KMS-11 (cell line): ENCODE measurements at regions not wholly inside any gene's neighbourhood (a gene's known extent, or its start where the extent isn't known, plus 50 kb on each side); places are given as distances from the start of the nearest gene placed in this dataset.

ENCODE experiments used
- H2AFZ ChIP-seq: fragments of 200-600 bp; sonication (generic); 2 replicates; pipeline ENCODE4 v1.6.1; 2016; ENCODE audit warnings: antibody characterized with exemption, mixed run types, low read depth
- H3K27ac ChIP-seq: fragments of 200-600 bp; sonication (generic); 2 replicates; pipeline ENCODE4 v1.6.1; 2016; ENCODE audit warnings: mild to moderate bottlenecking, mixed run types
- H3K27me3 ChIP-seq: fragments of 200-600 bp; sonication (generic); 2 replicates; pipeline ENCODE4 v1.6.1; 2017; ENCODE audit warnings: mild to moderate bottlenecking, low read depth, mixed run types, moderate library complexity; ENCODE audit not compliant: insufficient read depth
- H3K36me3 ChIP-seq: fragments of 200-600 bp; sonication (generic); 2 replicates; pipeline ENCODE4 v1.6.1; 2017; ENCODE audit warnings: mild to moderate bottlenecking, mixed run types; ENCODE audit not compliant: insufficient read depth
- H3K4me1 ChIP-seq: fragments of 200-600 bp; sonication (generic); 2 replicates; pipeline ENCODE4 v1.6.1; 2016; ENCODE audit warnings: mild to moderate bottlenecking, low read depth, mixed run types; ENCODE audit not compliant: poor library complexity, severe bottlenecking
- H3K4me2 ChIP-seq: fragments of 200-600 bp; sonication (generic); 2 replicates; pipeline ENCODE4 v1.7.0; 2016; ENCODE audit warnings: mild to moderate bottlenecking, mixed run types
- H3K4me3 ChIP-seq: fragments of 200-600 bp; sonication (generic); IDR thresholded peaks from 2 replicates; pipeline ENCODE4 v1.6.1; 2017; ENCODE audit warnings: low read depth, low read length, mixed read lengths; ENCODE audit not compliant: insufficient read depth
- H3K79me2 ChIP-seq: fragments of 200-600 bp; sonication (generic); 2 replicates; pipeline ENCODE4 v1.6.1; 2016; ENCODE audit warnings: low read depth, mixed run types; ENCODE audit not compliant: insufficient read depth
- H3K9ac ChIP-seq: fragments of 200-600 bp; sonication (generic); 2 replicates; pipeline ENCODE4 v1.6.1; 2016; ENCODE audit warnings: mild to moderate bottlenecking, mixed run types
- H4K20me1 ChIP-seq: fragments of 200-600 bp; sonication (generic); 2 replicates; pipeline ENCODE4 v1.6.1; 2016; ENCODE audit warnings: mild to moderate bottlenecking, mixed run types; ENCODE audit not compliant: insufficient read depth
- TF ChIP-seq, protein P1 (sequence below): fragments of 200-600 bp; sonication (generic); conservative IDR thresholded peaks from 2 replicates; pipeline ENCODE4 v1.6.1; 2017; ENCODE audit warnings: low read depth, mild to moderate bottlenecking, antibody characterized with exemption, low read length, moderate library complexity, mixed read lengths

DNA sequence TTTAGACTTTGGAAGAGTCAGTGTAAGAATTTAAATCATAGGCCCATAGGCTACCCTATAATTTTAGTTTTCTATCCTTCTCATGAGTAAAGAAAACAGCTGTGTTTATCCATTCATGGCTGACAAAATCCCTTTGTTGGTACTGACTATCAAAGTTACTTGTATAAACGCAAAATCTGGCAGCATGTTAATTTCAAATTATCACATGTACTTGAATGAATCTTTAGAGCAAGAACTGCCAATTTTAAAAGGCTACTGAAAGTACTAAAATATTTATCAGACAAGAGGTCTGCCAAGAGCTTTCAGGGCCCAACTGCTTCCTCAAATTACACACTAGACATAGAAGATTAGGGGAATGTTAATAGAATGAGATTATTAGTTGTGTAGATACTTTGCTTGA, 66.6 kb downstream of the MYL12B start:
- Histone ChIP-seq H3K4me1 (peaks cover 5% of the 10 kb centered on the region), H3K79me2 (no peaks in the 10 kb centered on the region), H3K36me3 (no peaks in the 10 kb centered on the region), H2AFZ (no peak overlapping the region), H4K20me1 (no peaks in the 10 kb centered on the region), H3K4me2 (no peak overlapping the region), H3K27ac (no peak overlapping the region), H3K27me3 (no peaks in the 10 kb centered on the region), H3K4me3 (no peak overlapping the region), H3K9ac (no peak overlapping the region)
- TF ChIP-seq, protein P1, sequence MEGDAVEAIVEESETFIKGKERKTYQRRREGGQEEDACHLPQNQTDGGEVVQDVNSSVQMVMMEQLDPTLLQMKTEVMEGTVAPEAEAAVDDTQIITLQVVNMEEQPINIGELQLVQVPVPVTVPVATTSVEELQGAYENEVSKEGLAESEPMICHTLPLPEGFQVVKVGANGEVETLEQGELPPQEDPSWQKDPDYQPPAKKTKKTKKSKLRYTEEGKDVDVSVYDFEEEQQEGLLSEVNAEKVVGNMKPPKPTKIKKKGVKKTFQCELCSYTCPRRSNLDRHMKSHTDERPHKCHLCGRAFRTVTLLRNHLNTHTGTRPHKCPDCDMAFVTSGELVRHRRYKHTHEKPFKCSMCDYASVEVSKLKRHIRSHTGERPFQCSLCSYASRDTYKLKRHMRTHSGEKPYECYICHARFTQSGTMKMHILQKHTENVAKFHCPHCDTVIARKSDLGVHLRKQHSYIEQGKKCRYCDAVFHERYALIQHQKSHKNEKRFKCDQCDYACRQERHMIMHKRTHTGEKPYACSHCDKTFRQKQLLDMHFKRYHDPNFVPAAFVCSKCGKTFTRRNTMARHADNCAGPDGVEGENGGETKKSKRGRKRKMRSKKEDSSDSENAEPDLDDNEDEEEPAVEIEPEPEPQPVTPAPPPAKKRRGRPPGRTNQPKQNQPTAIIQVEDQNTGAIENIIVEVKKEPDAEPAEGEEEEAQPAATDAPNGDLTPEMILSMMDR: no peak

DNA sequence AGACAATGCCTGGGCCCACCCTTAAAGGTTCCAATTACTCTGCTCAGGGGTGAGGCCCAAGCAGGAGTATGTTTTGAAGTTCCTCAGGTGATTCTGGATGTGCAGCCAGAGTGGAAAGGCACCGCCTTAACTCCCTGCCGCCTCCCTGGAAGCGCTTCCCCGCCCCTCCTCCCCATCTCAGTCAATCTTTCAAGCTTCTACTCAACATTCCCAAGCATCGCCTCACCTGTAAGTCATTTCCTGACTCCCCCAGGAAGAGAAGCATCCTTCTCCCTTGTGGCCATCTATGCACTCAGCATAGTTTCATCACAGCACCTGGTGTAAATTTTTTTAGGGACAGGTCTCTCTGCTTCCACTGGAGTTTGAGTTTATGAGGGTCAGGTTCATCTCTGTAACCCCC, 67.5 kb downstream of the MYL12B start:
- Histone ChIP-seq H3K79me2 (no peaks in the 10 kb centered on the region), H4K20me1 (no peaks in the 10 kb centered on the region), H3K4me2 (no peak overlapping the region), H3K27me3 (no peaks in the 10 kb centered on the region), H3K4me1 (no peaks in the 10 kb centered on the region), H3K36me3 (no peaks in the 10 kb centered on the region), H2AFZ (no peak overlapping the region), H3K27ac (no peak overlapping the region), H3K9ac (no peak overlapping the region), H3K4me3 (no peak overlapping the region)
- TF ChIP-seq, protein P1: no peak

DNA sequence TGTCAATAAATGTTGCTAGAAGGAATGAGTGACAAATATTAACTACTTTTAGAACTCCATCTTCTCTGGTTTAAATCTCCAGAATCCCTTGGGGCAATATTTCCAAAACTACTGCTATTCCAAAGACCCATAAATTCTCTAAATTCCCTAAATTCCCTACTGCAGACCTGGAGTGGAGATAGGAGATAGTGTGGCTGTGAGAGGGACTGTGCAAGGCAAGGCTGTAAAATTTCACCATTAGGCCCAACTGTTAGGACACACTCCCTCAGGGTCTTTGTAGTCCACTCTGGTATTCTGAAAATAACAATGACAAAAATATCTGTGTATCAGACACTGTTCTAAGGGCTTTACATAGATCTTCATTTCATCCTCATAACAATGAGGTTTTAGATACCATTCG, 67.9 kb downstream of the MYL12B start:
- TF ChIP-seq, protein P1: no peak
- Histone ChIP-seq H3K4me2 (no peak overlapping the region), H2AFZ (no peak overlapping the region), H3K79me2 (no peaks in the 10 kb centered on the region), H3K27ac (no peak overlapping the region), H3K4me3 (no peak overlapping the region), H3K36me3 (no peaks in the 10 kb centered on the region), H3K9ac (no peak overlapping the region), H4K20me1 (no peaks in the 10 kb centered on the region), H3K4me1 (no peaks in the 10 kb centered on the region), H3K27me3 (no peaks in the 10 kb centered on the region)

DNA sequence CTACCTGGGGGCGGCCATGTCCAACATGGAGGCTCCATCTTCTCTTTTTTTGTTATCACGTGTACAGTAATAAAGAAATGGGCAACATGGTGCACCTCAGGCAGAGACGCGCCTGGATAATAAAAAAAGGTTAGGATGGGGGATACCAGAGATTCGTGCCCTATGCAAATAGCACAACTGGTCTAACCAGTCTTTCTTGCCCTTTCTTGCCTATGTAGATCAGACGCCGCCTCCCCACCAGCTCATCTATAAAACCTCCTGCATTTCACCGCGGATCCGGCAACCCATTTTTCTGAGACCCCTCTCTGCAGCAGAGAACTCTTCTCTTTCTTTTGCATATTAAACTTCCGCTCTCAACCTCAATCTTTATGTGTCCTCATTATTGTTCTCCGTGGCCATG, 68.7 kb downstream of the MYL12B start:
- TF ChIP-seq, protein P1: no peak
- Histone ChIP-seq H3K4me1 (no peaks in the 10 kb centered on the region), H3K27ac (no peak overlapping the region), H3K4me2 (no peak overlapping the region), H3K4me3 (no peak overlapping the region), H3K36me3 (no peaks in the 10 kb centered on the region), H3K79me2 (no peaks in the 10 kb centered on the region), H3K9ac (no peak overlapping the region), H3K27me3 (no peaks in the 10 kb centered on the region), H4K20me1 (no peaks in the 10 kb centered on the region), H2AFZ (no peak overlapping the region)

DNA sequence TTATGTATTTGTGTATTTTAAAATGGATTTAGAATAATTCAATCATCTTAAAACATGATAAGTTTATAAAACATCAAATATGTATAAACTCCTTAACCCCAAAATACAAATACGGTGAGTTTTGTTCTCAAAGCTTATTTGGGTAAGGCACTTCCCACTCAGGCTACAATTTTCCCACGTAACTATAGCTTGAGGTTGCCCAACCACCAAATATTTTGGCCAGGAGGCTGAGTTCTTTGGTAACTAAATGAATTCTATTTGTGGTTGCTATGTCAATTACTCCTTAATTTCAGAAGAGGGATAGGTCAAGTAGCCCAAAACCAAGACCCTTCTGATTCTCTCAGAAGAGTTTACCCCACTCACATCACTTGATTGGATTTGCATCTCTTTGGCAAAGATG, 70.4 kb downstream of the MYL12B start:
- no peak overlapping the region for H3K9ac ChIP-seq
- H3K4me1 ChIP-seq: no peaks in the 10 kb centered on the region
- H3K79me2 ChIP-seq: no peaks in the 10 kb centered on the region
- no peaks in the 10 kb centered on the region for H3K36me3 ChIP-seq
- no peak overlapping the region for H3K4me3 ChIP-seq
- no peaks in the 10 kb centered on the region for H3K27me3 ChIP-seq
- no peaks in the 10 kb centered on the region for H4K20me1 ChIP-seq
- H3K4me2 ChIP-seq: no peak overlapping the region
- TF ChIP-seq, protein P1: no peak
- H3K27ac ChIP-seq: no peak overlapping the region
- H2AFZ ChIP-seq: no peak overlapping the region
